GM12878 (cell line): ENCODE measurements at regions not wholly inside any gene's neighbourhood (a gene's known extent, or its start where the extent isn't known, plus 50 kb on each side); places are given as distances from the start of the nearest gene placed in this dataset.

Source experiments
- ATAC-seq: fragments of 200-7000 bp; cut with Tn5 transposase; 3 replicates; pipeline ENCODE4 v1.9.1; 2020; ENCODE audit warnings: mild to moderate bottlenecking, moderate library complexity
- BruUV-seq: library from RNA; stranded (reverse); fragments of 400-500 nt; replicated peaks from 2 replicates; lab custom pipeline; 2021; lab: Mats Ljungman, UMichigan
- CTCF ChIA-PET: fragments of 300-600 bp; sonication (Branson Sonifier 250); formaldehyde crosslinking; extraction: SDS; loops from one replicate; lab custom pipeline; 2021; ENCODE audit warnings: inconsistent platforms; lab: Yijun Ruan, JAX
- POLR2A ChIA-PET: fragments of 350-600 bp; formaldehyde crosslinking; extraction: SDS; loops from one replicate; lab custom pipeline; 2021; ENCODE audit warnings: inconsistent platforms; lab: Charles Lee
- RAD21 ChIA-PET: fragments of 300-600 bp; sonication (Branson Sonifier 250); formaldehyde crosslinking; loops from one replicate; lab custom pipeline; 2023; ENCODE audit warnings: antibody characterized with exemption; ENCODE audit not compliant: unreplicated experiment; lab: Charles Lee
- SMC1A ChIA-PET: fragments of 300-600 bp; sonication (Branson Sonifier 250); formaldehyde crosslinking; loops from one replicate; lab custom pipeline; 2023; ENCODE audit not compliant: unreplicated experiment, uncharacterized antibody; lab: Charles Lee
- DNase-seq: peaks from one replicate; pipeline ENCODE4 v3.0.0-alpha.2; 2011; ENCODE audit warnings: low read depth, low spot score
- FAIRE-seq: peaks from 3 replicates; lab custom pipeline; 2011; peaks lifted over from hg19 to GRCh38; lab: Jason Lieb, UNC
- H2AFZ ChIP-seq: 2 replicates; pipeline ENCODE4 v1.6.0; 2011; ENCODE audit warnings: low read depth, low read length, control low read depth; ENCODE audit not compliant: control insufficient read depth
- H3K27ac ChIP-seq: 2 replicates; pipeline ENCODE4 v1.5.1; 2011; ENCODE audit warnings: control low read depth; ENCODE audit not compliant: control insufficient read depth, insufficient read depth
- H3K27me3 ChIP-seq, 2 experiments: replicated peaks in 1 of 2; 2 replicates each; pipeline versions ENCODE4 v1.6.0 to v1.6.1; 2011; ENCODE audit warnings: low read length in 1 of 2; ENCODE audit not compliant: control insufficient read depth in 2 of 2, insufficient read depth in 2 of 2
- H3K36me3 ChIP-seq, 2 experiments: 2 replicates each; pipeline ENCODE4 v1.5.1; 2011; ENCODE audit warnings: low read length in 1 of 2; ENCODE audit not compliant: control insufficient read depth in 2 of 2, insufficient read depth in 2 of 2
- H3K4me1 ChIP-seq: 2 replicates; pipeline ENCODE4 v1.6.1; 2011; ENCODE audit warnings: mild to moderate bottlenecking, low read length, moderate library complexity, mixed read lengths; ENCODE audit not compliant: control insufficient read depth, insufficient read depth
- H3K4me2 ChIP-seq: 2 replicates; pipeline ENCODE4 v1.6.0; 2011; ENCODE audit warnings: control low read depth; ENCODE audit not compliant: control insufficient read depth, insufficient read depth
- H3K4me3 ChIP-seq: fragments of 200-600 bp; sonication (generic); 2 replicates; pipeline ENCODE4 v1.5.1; 2016
- H3K79me2 ChIP-seq: 2 replicates; pipeline ENCODE4 v1.6.0; 2011; ENCODE audit warnings: low read length; ENCODE audit not compliant: control insufficient read depth, insufficient read depth
- H3K9ac ChIP-seq: 2 replicates; pipeline ENCODE4 v1.8.0; 2011; ENCODE audit warnings: low read length, control low read depth, mixed read lengths; ENCODE audit not compliant: control insufficient read depth, insufficient read depth
- H3K9me3 ChIP-seq: replicated peaks from 3 replicates; pipeline ENCODE4 v1.5.1; 2011; ENCODE audit warnings: mild to moderate bottlenecking, low read length; ENCODE audit not compliant: control insufficient read depth, insufficient read depth
- H4K20me1 ChIP-seq: 2 replicates; pipeline ENCODE4 v1.6.0; 2011; ENCODE audit not compliant: control insufficient read depth, insufficient read depth
- EED ChIP-seq: sonication (generic); IDR thresholded peaks from 2 replicates; pipeline ENCODE4 v1.6.1; 2016; ENCODE audit warnings: antibody characterized with exemption, low read depth
- NFXL1 ChIP-seq: fragments of 450-650 bp; IDR thresholded peaks from 2 replicates; pipeline ENCODE4 v1.6.1; 2017; ENCODE audit warnings: antibody characterized with exemption, mild to moderate bottlenecking, borderline replicate concordance
- RB1 ChIP-seq: fragments of 450-650 bp; formaldehyde crosslinking; IDR thresholded peaks from 2 replicates; pipeline ENCODE4 v1.6.1; 2017; ENCODE audit warnings: mild to moderate bottlenecking, borderline replicate concordance
- RUNX3 ChIP-seq: IDR thresholded peaks from 2 replicates; pipeline ENCODE4 v1.6.1; 2012; ENCODE audit warnings: low read length, inconsistent platforms
- SMAD5 ChIP-seq: IDR thresholded peaks from 2 replicates; pipeline ENCODE4 v1.6.1; 2016; ENCODE audit warnings: antibody characterized with exemption, low read depth
- SREBF1 ChIP-seq: IDR thresholded peaks from 2 replicates; pipeline ENCODE4 v1.6.1; 2012; ENCODE audit warnings: mild to moderate bottlenecking, low read length
- TCF7 ChIP-seq: IDR thresholded peaks from 2 replicates; pipeline ENCODE4 v1.6.1; 2014; ENCODE audit warnings: antibody characterized with exemption, borderline replicate concordance
- YY1 ChIP-seq: IDR thresholded peaks from 2 replicates; pipeline ENCODE4 v1.6.1; 2011; ENCODE audit warnings: low read depth, mild to moderate bottlenecking, low read length
- WGBS: methylation state at CpG from one replicate; pipeline ENCODE4 v1.1.6; 2016; ENCODE audit warnings: low lambda C conversion rate; ENCODE audit not compliant: insufficient replicate concordance, insufficient coverage; ENCODE audit errors: missing lambda C conversion rate; 5-methylcytosine and 5-hydroxymethylcytosine counted together
- in situ Hi-C: fragments of 300-500 bp; cut with MboI; formaldehyde crosslinking; loops from 9 replicates; pipeline ENCODE4 v1.14.3; 2018; ENCODE audit warnings: mixed read lengths
- intact Hi-C: fragments of 100-400 bp; cut with micrococcal nuclease; formaldehyde crosslinking; loops from one replicate; pipeline ENCODE4 v1.14.2; 2022; ENCODE audit not compliant: unreplicated experiment
- TF ChIP-seq, protein P1 (sequence below): fragments of 450-650 bp; IDR thresholded peaks from 2 replicates; pipeline ENCODE4 v1.6.1; 2017; ENCODE audit warnings: antibody characterized with exemption, mild to moderate bottlenecking, moderate library complexity
- TF ChIP-seq, protein P2 (sequence below): fragments of 450-650 bp; IDR thresholded peaks from 2 replicates; pipeline ENCODE4 v1.6.1; 2016; ENCODE audit warnings: mild to moderate bottlenecking, moderate library complexity, borderline replicate concordance
- TF ChIP-seq, protein P3 (sequence below): IDR thresholded peaks from 2 replicates; pipeline ENCODE4 v1.6.1; 2012; ENCODE audit warnings: low read length, inconsistent platforms
- TF ChIP-seq, protein P4 (sequence below), 3 experiments: IDR thresholded peaks in 2 of 3; conservative IDR thresholded peaks in 1 of 3; 2 replicates each; pipeline ENCODE4 v1.5.1; 2011; ENCODE audit warnings: low read depth in 3 of 3, low read length in 3 of 3, mild to moderate bottlenecking in 3 of 3, control low read depth in 2 of 3, moderate library complexity in 2 of 3, inconsistent platforms in 1 of 3, mixed read lengths in 1 of 3; ENCODE audit not compliant: control insufficient read depth in 2 of 3, insufficient read depth in 1 of 3; ENCODE audit errors: extremely low read depth in 1 of 3

DNA sequence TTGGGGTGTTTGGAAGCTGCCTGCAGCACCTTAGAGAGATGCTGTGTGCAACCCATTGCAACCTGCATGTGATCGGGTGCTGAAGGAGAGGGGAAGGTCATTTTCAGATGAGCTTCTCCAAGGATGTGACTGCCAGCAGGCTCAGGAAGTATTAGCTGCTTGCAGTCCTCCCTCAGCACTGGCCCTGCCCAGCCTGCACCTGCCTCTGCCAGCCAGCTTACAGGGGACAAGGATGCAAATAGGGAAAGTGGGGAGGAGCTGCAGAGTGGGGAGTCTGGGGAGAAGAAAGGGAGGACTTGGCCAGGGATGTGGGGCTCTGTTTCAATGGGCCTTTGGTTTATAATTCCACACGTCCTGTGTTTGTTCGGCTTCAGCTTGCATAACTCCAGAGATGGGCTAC is 254.5 kb downstream of the RRAGC start (continued):
- TF ChIP-seq, protein P1, sequence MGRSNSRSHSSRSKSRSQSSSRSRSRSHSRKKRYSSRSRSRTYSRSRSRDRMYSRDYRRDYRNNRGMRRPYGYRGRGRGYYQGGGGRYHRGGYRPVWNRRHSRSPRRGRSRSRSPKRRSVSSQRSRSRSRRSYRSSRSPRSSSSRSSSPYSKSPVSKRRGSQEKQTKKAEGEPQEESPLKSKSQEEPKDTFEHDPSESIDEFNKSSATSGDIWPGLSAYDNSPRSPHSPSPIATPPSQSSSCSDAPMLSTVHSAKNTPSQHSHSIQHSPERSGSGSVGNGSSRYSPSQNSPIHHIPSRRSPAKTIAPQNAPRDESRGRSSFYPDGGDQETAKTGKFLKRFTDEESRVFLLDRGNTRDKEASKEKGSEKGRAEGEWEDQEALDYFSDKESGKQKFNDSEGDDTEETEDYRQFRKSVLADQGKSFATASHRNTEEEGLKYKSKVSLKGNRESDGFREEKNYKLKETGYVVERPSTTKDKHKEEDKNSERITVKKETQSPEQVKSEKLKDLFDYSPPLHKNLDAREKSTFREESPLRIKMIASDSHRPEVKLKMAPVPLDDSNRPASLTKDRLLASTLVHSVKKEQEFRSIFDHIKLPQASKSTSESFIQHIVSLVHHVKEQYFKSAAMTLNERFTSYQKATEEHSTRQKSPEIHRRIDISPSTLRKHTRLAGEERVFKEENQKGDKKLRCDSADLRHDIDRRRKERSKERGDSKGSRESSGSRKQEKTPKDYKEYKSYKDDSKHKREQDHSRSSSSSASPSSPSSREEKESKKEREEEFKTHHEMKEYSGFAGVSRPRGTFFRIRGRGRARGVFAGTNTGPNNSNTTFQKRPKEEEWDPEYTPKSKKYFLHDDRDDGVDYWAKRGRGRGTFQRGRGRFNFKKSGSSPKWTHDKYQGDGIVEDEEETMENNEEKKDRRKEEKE: no peak
- no peak for TF ChIP-seq TCF7
- no peak for TF ChIP-seq SREBF1

DNA sequence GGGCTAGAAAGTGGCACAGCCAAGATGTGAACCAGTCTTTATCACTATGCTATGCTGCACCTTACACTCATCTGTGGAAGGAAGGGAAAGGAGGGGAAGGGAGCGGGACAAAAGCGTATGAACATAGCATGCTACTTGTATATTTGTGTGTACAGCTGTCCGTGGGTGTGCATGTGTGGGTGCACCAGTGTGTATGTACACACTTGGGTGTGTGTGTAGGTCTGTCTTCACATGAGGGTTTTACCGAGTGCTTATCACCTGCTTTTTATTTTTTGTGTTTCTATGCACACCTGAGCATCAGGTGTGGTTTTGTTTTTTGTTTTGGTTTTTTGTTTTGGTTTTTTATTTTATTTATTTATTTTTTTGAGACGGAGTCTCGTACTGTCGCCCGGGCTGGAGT is 255.7 kb downstream of the RRAGC start:
- FAIRE-seq (no peak), ATAC-seq (no peak), DNase-seq (no peak)
- ChIA-PET POLR2A (no interaction called here), SMC1A (no interaction called here), RAD21 (no interaction called here), CTCF (interaction anchor here (0.5 kb wide), 1 partner anchor 506 kb away, joined by 4 read pairs; no protein-coding TSS in a partner anchor)
- TF ChIP-seq, protein P2, sequence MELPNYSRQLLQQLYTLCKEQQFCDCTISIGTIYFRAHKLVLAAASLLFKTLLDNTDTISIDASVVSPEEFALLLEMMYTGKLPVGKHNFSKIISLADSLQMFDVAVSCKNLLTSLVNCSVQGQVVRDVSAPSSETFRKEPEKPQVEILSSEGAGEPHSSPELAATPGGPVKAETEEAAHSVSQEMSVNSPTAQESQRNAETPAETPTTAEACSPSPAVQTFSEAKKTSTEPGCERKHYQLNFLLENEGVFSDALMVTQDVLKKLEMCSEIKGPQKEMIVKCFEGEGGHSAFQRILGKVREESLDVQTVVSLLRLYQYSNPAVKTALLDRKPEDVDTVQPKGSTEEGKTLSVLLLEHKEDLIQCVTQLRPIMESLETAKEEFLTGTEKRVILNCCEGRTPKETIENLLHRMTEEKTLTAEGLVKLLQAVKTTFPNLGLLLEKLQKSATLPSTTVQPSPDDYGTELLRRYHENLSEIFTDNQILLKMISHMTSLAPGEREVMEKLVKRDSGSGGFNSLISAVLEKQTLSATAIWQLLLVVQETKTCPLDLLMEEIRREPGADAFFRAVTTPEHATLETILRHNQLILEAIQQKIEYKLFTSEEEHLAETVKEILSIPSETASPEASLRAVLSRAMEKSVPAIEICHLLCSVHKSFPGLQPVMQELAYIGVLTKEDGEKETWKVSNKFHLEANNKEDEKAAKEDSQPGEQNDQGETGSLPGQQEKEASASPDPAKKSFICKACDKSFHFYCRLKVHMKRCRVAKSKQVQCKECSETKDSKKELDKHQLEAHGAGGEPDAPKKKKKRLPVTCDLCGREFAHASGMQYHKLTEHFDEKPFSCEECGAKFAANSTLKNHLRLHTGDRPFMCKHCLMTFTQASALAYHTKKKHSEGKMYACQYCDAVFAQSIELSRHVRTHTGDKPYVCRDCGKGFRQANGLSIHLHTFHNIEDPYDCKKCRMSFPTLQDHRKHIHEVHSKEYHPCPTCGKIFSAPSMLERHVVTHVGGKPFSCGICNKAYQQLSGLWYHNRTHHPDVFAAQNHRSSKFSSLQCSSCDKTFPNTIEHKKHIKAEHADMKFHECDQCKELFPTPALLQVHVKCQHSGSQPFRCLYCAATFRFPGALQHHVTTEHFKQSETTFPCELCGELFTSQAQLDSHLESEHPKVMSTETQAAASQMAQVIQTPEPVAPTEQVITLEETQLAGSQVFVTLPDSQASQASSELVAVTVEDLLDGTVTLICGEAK: no peak
- TF ChIP-seq YY1 (no peak), NFXL1 (no peak), EED (no peak), RB1 (no peak), SMAD5 (no peak), RUNX3 (no peak)
- TF ChIP-seq, protein P3, sequence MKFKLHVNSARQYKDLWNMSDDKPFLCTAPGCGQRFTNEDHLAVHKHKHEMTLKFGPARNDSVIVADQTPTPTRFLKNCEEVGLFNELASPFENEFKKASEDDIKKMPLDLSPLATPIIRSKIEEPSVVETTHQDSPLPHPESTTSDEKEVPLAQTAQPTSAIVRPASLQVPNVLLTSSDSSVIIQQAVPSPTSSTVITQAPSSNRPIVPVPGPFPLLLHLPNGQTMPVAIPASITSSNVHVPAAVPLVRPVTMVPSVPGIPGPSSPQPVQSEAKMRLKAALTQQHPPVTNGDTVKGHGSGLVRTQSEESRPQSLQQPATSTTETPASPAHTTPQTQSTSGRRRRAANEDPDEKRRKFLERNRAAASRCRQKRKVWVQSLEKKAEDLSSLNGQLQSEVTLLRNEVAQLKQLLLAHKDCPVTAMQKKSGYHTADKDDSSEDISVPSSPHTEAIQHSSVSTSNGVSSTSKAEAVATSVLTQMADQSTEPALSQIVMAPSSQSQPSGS: no peak
- TF ChIP-seq, protein P4, sequence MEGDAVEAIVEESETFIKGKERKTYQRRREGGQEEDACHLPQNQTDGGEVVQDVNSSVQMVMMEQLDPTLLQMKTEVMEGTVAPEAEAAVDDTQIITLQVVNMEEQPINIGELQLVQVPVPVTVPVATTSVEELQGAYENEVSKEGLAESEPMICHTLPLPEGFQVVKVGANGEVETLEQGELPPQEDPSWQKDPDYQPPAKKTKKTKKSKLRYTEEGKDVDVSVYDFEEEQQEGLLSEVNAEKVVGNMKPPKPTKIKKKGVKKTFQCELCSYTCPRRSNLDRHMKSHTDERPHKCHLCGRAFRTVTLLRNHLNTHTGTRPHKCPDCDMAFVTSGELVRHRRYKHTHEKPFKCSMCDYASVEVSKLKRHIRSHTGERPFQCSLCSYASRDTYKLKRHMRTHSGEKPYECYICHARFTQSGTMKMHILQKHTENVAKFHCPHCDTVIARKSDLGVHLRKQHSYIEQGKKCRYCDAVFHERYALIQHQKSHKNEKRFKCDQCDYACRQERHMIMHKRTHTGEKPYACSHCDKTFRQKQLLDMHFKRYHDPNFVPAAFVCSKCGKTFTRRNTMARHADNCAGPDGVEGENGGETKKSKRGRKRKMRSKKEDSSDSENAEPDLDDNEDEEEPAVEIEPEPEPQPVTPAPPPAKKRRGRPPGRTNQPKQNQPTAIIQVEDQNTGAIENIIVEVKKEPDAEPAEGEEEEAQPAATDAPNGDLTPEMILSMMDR (IDR thresholded peaks at IDR 0.05 in 2 of 3, conservative IDR thresholded peaks at IDR 0.05 in 1 of 3; ENCODE audit: control insufficient read depth in 2 of 3, extremely low read depth in 1 of 3, insufficient read depth in 1 of 3, low read depth in 3 of 3, low read length in 3 of 3): no peak
- no peaks in the 10 kb centered on the region for H4K20me1 ChIP-seq
- no peaks in the 10 kb centered on the region for H3K9me3 ChIP-seq
- H3K36me3 ChIP-seq: no peaks in the 10 kb centered on the region
- no peak overlapping the region for H3K27ac ChIP-seq
- peaks cover 0 to 1% of the 10 kb centered on the region in 2 experiments; a peak in 1 of 4 replicates for H3K27me3 ChIP-seq
- no peak overlapping the region for H3K4me3 ChIP-seq
- H2AFZ ChIP-seq: no peak overlapping the region
- 56% methylated on average over 8 of the region's 8 CpGs for WGBS
- in situ Hi-C loops (no loop called here), intact Hi-C loops (no loop called here)
- BruUV-seq: no TSS peak
- H3K4me1 ChIP-seq: no peaks in the 10 kb centered on the region
- H3K79me2 ChIP-seq: no peaks in the 10 kb centered on the region
- H3K4me2 ChIP-seq: no peak overlapping the region
- H3K9ac ChIP-seq: no peak overlapping the region
